IMR-90 (cell line): ENCODE measurements at regions not wholly inside any gene's neighbourhood (a gene's known extent, or its start where the extent isn't known, plus 50 kb on each side); places are given as distances from the start of the nearest gene placed in this dataset.

ENCODE experiments used
- BHLHE40 ChIP-seq: fragments of 150-350 bp; IDR thresholded peaks from 2 replicates; pipeline ENCODE4 v1.6.1; 2016; ENCODE audit warnings: mild to moderate bottlenecking, low read depth, low read length
- CEBPB ChIP-seq: IDR thresholded peaks from 2 replicates; pipeline ENCODE4 v1.6.1; 2012; ENCODE audit warnings: low read depth, low read length, improper control_type of control experiment
- CHD1 ChIP-seq: IDR thresholded peaks from 2 replicates; pipeline ENCODE4 v1.6.1; 2012; ENCODE audit warnings: low read depth, low read length, improper control_type of control experiment
- FOS ChIP-seq: fragments of 150-350 bp; IDR thresholded peaks from 2 replicates; pipeline ENCODE4 v1.6.1; 2016; ENCODE audit warnings: low read depth, low read length
- MAFK ChIP-seq: IDR thresholded peaks from 2 replicates; pipeline ENCODE4 v1.6.1; 2012; ENCODE audit warnings: low read depth, low read length, improper control_type of control experiment
- MXI1 ChIP-seq: IDR thresholded peaks from 2 replicates; pipeline ENCODE4 v1.6.1; 2012; ENCODE audit warnings: low read depth, mild to moderate bottlenecking, low read length, moderate library complexity, borderline replicate concordance
- NFE2L2 ChIP-seq: fragments of 150-350 bp; IDR thresholded peaks from 2 replicates; pipeline ENCODE4 v1.6.1; 2016; ENCODE audit warnings: low read depth, mild to moderate bottlenecking, low read length
- POLR2A ChIP-seq: IDR thresholded peaks from 2 replicates; pipeline ENCODE4 v1.6.1; 2012; ENCODE audit warnings: mild to moderate bottlenecking, low read depth, low read length
- RAD21 ChIP-seq: IDR thresholded peaks from 2 replicates; pipeline ENCODE4 v1.6.1; 2012; ENCODE audit warnings: low read length, improper control_type of control experiment
- RCOR1 ChIP-seq: IDR thresholded peaks from 2 replicates; pipeline ENCODE4 v1.6.1; 2012; ENCODE audit warnings: mild to moderate bottlenecking, low read length, improper control_type of control experiment; ENCODE audit not compliant: insufficient replicate concordance
- RFX5 ChIP-seq: IDR thresholded peaks from 2 replicates; pipeline ENCODE4 v1.8.0; 2012; ENCODE audit warnings: low read depth, mild to moderate bottlenecking, low read length, moderate library complexity
- SMC3 ChIP-seq: fragments of 150-350 bp; IDR thresholded peaks from 2 replicates; pipeline ENCODE4 v1.6.1; 2016; ENCODE audit warnings: low read depth, mild to moderate bottlenecking, antibody characterized with exemption, low read length, moderate library complexity
- TF ChIP-seq, protein P1 (sequence below): conservative IDR thresholded peaks from 2 replicates; pipeline ENCODE4 v1.5.1; 2012; ENCODE audit warnings: mild to moderate bottlenecking, low read depth, low read length, improper control_type of control experiment
- TF ChIP-seq, protein P2 (sequence below): fragments of 150-350 bp; IDR thresholded peaks from 2 replicates; pipeline ENCODE4 v1.6.1; 2017; ENCODE audit warnings: mild to moderate bottlenecking, antibody characterized with exemption, low read length, low read depth

- TF ChIP-seq POLR2A (no peak), FOS (no peak), RCOR1 (no peak), SMC3 (no peak), RAD21 (no peak), CEBPB (no peak), MAFK (no peak), BHLHE40 (no peak), CHD1 (no peak), MXI1 (no peak), RFX5 (no peak), NFE2L2 (no peak)
- TF ChIP-seq, protein P1, sequence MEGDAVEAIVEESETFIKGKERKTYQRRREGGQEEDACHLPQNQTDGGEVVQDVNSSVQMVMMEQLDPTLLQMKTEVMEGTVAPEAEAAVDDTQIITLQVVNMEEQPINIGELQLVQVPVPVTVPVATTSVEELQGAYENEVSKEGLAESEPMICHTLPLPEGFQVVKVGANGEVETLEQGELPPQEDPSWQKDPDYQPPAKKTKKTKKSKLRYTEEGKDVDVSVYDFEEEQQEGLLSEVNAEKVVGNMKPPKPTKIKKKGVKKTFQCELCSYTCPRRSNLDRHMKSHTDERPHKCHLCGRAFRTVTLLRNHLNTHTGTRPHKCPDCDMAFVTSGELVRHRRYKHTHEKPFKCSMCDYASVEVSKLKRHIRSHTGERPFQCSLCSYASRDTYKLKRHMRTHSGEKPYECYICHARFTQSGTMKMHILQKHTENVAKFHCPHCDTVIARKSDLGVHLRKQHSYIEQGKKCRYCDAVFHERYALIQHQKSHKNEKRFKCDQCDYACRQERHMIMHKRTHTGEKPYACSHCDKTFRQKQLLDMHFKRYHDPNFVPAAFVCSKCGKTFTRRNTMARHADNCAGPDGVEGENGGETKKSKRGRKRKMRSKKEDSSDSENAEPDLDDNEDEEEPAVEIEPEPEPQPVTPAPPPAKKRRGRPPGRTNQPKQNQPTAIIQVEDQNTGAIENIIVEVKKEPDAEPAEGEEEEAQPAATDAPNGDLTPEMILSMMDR: no peak
- TF ChIP-seq, protein P2, sequence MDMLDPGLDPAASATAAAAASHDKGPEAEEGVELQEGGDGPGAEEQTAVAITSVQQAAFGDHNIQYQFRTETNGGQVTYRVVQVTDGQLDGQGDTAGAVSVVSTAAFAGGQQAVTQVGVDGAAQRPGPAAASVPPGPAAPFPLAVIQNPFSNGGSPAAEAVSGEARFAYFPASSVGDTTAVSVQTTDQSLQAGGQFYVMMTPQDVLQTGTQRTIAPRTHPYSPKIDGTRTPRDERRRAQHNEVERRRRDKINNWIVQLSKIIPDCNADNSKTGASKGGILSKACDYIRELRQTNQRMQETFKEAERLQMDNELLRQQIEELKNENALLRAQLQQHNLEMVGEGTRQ: no peak
Measured at GRCh38 chr5:123868267-123868666, 356.3 kb downstream of the CSNK1G3 start.
